ENCODE measurements at regions not wholly inside any gene's neighbourhood (a gene's known extent, or its start where the extent isn't known, plus 50 kb on each side); places are given as distances from the start of the nearest gene placed in this dataset.

DNA sequence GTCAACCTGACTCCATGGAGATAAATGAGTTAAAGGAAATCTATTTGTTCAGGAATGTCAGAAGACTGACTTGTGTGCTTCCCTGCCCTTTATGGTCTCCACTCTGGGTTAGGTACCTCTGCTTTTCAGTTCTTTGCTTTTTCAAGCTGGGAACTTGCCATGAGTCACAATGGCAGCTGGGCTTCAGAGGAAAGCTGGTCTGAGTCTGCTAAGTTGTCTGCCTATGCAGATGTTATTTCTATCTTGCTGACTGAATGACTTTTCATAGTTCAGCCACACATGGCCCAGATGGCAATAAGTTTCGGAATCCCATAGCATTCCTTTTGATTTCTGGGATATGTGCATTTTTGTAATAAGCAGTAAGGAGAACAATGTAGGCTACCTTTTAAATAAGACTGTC is 337.9 kb upstream of the FGF13 start:
- no peak for ATAC-seq (ENCODE audit: low read depth)
- no peak for DNase-seq (ENCODE audit: low spot score)
- Histone ChIP-seq H3K4me3 (ENCODE audit: severe bottlenecking) (no peak overlapping the region), H3K4me1 (ENCODE audit: insufficient read depth, poor library complexity, severe bottlenecking) (no peaks in the 10 kb centered on the region), H3K36me3 (ENCODE audit: low read depth) (no peaks in the 10 kb centered on the region), H3K27ac (ENCODE audit: poor library complexity, severe bottlenecking) (no peak overlapping the region), H3K27me3 (ENCODE audit: insufficient read depth, poor library complexity, severe bottlenecking) (no peaks in the 10 kb centered on the region), H3K9me3 (ENCODE audit: severe bottlenecking) (no peaks in the 10 kb centered on the region)
- TF ChIP-seq, protein P1, sequence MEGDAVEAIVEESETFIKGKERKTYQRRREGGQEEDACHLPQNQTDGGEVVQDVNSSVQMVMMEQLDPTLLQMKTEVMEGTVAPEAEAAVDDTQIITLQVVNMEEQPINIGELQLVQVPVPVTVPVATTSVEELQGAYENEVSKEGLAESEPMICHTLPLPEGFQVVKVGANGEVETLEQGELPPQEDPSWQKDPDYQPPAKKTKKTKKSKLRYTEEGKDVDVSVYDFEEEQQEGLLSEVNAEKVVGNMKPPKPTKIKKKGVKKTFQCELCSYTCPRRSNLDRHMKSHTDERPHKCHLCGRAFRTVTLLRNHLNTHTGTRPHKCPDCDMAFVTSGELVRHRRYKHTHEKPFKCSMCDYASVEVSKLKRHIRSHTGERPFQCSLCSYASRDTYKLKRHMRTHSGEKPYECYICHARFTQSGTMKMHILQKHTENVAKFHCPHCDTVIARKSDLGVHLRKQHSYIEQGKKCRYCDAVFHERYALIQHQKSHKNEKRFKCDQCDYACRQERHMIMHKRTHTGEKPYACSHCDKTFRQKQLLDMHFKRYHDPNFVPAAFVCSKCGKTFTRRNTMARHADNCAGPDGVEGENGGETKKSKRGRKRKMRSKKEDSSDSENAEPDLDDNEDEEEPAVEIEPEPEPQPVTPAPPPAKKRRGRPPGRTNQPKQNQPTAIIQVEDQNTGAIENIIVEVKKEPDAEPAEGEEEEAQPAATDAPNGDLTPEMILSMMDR (IDR thresholded peaks at IDR 0.05; ENCODE audit: poor library complexity, severe bottlenecking), result no peak

DNA sequence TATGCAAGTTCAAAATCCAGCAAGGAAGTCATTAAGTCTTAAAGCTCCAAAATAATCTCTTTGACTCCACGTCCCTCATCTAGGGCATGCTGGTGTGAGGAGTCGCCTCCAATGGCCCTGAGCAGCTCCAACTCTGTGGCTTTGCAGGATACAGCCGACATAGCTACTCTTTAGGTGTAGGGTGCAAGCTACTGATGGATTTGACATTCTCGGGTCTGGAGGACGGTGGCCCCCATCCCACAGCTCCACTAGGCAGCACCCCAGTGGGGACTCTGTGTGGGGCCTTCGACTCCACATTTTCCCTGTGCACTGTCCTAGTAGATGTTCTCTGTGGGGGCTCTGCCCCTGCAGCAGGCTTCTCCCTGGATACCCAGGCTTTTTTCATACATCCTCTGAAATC is 333.2 kb upstream of the FGF13 start:
- H3K9me3 ChIP-seq (ENCODE audit: severe bottlenecking), result no peaks in the 10 kb centered on the region
- H3K27me3 ChIP-seq (ENCODE audit: insufficient read depth, poor library complexity, severe bottlenecking), result no peaks in the 10 kb centered on the region
- DNase-seq (ENCODE audit: low spot score) (no peak), ATAC-seq (ENCODE audit: low read depth) (no peak)
- H3K4me3 ChIP-seq (ENCODE audit: severe bottlenecking), result no peak overlapping the region
- no peaks in the 10 kb centered on the region for H3K4me1 ChIP-seq (ENCODE audit: insufficient read depth, poor library complexity, severe bottlenecking)
- H3K36me3 ChIP-seq (ENCODE audit: low read depth), result no peaks in the 10 kb centered on the region
- TF ChIP-seq, protein P1 (IDR thresholded peaks at IDR 0.05; ENCODE audit: poor library complexity, severe bottlenecking), result no peak
- H3K27ac ChIP-seq (ENCODE audit: poor library complexity, severe bottlenecking), result no peak overlapping the region

DNA sequence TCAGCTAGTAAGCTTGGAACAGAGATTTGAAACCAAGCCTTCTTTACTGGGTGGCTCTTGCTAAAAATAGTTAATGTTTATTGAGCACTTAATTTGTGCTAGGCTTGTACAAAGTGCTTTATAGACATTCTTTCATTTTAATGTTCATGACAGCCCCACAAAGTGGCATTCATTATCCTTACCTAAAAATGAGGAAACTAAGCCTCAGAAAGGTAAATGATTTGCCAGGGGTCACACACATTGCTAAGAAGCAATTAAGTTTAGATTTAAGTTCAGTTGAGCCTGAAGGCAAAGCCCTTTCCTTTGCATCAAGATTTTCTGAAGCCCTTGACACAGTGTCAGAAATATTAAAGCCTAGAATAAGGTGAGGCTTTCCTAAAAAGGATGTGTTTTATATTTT is 327.5 kb upstream of the FGF13 start:
- H3K27me3 ChIP-seq (ENCODE audit: insufficient read depth, poor library complexity, severe bottlenecking), result no peaks in the 10 kb centered on the region
- H3K4me3 ChIP-seq (ENCODE audit: severe bottlenecking), result no peak overlapping the region
- ATAC-seq (ENCODE audit: low read depth), result no peak
- H3K36me3 ChIP-seq (ENCODE audit: low read depth), result no peaks in the 10 kb centered on the region
- H3K27ac ChIP-seq (ENCODE audit: poor library complexity, severe bottlenecking), result no peak overlapping the region
- no peak for DNase-seq (ENCODE audit: low spot score)
- H3K9me3 ChIP-seq (ENCODE audit: severe bottlenecking), result no peaks in the 10 kb centered on the region
- no peaks in the 10 kb centered on the region for H3K4me1 ChIP-seq (ENCODE audit: insufficient read depth, poor library complexity, severe bottlenecking)
- TF ChIP-seq, protein P1 (IDR thresholded peaks at IDR 0.05; ENCODE audit: poor library complexity, severe bottlenecking), result no peak

DNA sequence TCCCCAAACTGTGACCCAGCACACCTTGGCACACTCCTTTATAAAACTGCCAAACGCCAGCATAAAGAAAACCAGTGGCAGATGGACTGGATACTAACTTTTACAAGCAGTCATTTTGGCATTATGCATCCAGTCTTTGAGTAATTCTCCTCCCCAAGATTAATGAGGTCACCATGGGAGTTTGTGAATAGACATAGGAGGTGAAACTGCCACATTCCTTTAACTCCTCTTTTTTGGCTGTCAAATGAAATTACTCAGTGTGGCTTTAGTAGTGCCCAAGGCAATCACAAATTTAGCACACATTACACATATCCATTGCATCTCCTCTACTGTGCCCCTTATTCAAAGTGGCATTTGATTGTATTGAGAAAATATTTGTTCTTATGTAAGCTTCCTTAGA is 315.3 kb upstream of the FGF13 start:
- Histone ChIP-seq H3K36me3 (ENCODE audit: low read depth) (no peaks in the 10 kb centered on the region), H3K4me3 (ENCODE audit: severe bottlenecking) (no peak overlapping the region), H3K9me3 (ENCODE audit: severe bottlenecking) (no peaks in the 10 kb centered on the region), H3K27ac (ENCODE audit: poor library complexity, severe bottlenecking) (no peak overlapping the region), H3K27me3 (ENCODE audit: insufficient read depth, poor library complexity, severe bottlenecking) (no peaks in the 10 kb centered on the region), H3K4me1 (ENCODE audit: insufficient read depth, poor library complexity, severe bottlenecking) (no peaks in the 10 kb centered on the region)
- ATAC-seq (ENCODE audit: low read depth) (no peak), DNase-seq (ENCODE audit: low spot score) (no peak)
- TF ChIP-seq, protein P1 (IDR thresholded peaks at IDR 0.05; ENCODE audit: poor library complexity, severe bottlenecking), result no peak

DNA sequence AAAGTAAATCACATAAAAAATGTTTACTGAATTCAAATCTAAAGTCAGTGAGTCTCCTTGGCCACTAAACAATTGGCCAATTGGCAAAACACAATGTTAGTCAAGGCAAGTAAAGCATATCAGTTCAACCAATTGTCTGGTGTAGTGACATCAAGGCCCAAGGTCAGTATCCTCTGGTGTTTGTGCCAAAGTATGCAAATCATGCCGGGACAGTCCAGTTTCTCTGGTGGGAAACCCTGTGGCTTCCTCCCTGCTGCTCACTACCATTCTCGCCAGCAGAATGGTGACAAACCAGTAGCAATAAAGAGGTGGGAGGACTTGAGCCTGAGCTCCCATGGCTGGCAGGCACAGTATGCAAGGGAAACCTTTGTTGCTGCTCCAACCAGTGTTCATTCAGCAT is 314.9 kb upstream of the FGF13 start:
- TF ChIP-seq, protein P1 (IDR thresholded peaks at IDR 0.05; ENCODE audit: poor library complexity, severe bottlenecking), result no peak
- ATAC-seq (ENCODE audit: low read depth), result no peak
- DNase-seq (ENCODE audit: low spot score), result no peak

More for the DNA sequence above, 314.9 kb upstream of the FGF13 start:
- Histone ChIP-seq H3K4me1 (ENCODE audit: insufficient read depth, poor library complexity, severe bottlenecking) (no peaks in the 10 kb centered on the region), H3K4me3 (ENCODE audit: severe bottlenecking) (no peak overlapping the region), H3K36me3 (ENCODE audit: low read depth) (no peaks in the 10 kb centered on the region), H3K9me3 (ENCODE audit: severe bottlenecking) (no peaks in the 10 kb centered on the region), H3K27ac (ENCODE audit: poor library complexity, severe bottlenecking) (no peak overlapping the region), H3K27me3 (ENCODE audit: insufficient read depth, poor library complexity, severe bottlenecking) (no peaks in the 10 kb centered on the region)

Data from RWPE2 (cell line).